Suprapubic skin (tissue), 4 donors: ENCODE measurements at regions not wholly inside any gene's neighbourhood (a gene's known extent, or its start where the extent isn't known, plus 50 kb on each side); places are given as distances from the start of the nearest gene placed in this dataset.

ENCODE experiments used
- DNase-seq, 2 donors: peaks; one replicate each; pipeline ENCODE4 v3.0.0-alpha.2; 2019; ENCODE audit warnings: low spot score in 2 of 2
- H3K27ac ChIP-seq: fragments of 200-600 bp; sonication (generic); one replicate; pipeline ENCODE4 v1.5.1; 2019
- H3K27me3 ChIP-seq: fragments of 200-600 bp; sonication (generic); one replicate; pipeline ENCODE4 v1.5.1; 2019
- H3K36me3 ChIP-seq: fragments of 200-600 bp; sonication (generic); one replicate; pipeline ENCODE4 v1.5.1; 2019
- H3K4me1 ChIP-seq: fragments of 200-600 bp; sonication (generic); one replicate; pipeline ENCODE4 v1.5.1; 2019
- H3K4me3 ChIP-seq: fragments of 200-600 bp; sonication (generic); one replicate; pipeline ENCODE4 v1.5.1; 2019; ENCODE audit warnings: mild to moderate bottlenecking
- H3K9me3 ChIP-seq: fragments of 200-600 bp; sonication (generic); one replicate; pipeline ENCODE4 v1.5.1; 2019
- CTCF ChIP-seq, 2 donors: fragments of 200-600 bp in 1 of 2; fragments of 450-650 bp in 1 of 2; sonication (generic) in 1 of 2; IDR thresholded peaks; one replicate each; pipeline ENCODE4 v1.5.1; 2016 to 2019; ENCODE audit warnings: antibody characterized with exemption in 2 of 2, mild to moderate bottlenecking in 1 of 2, moderate library complexity in 1 of 2
- EP300 ChIP-seq: sonication (generic); formaldehyde crosslinking; IDR thresholded peaks from one replicate; pipeline ENCODE4 v1.6.1; 2017; ENCODE audit warnings: antibody characterized with exemption
- POLR2A ChIP-seq, 2 donors: fragments of 450-650 bp; IDR thresholded peaks; one replicate each; pipeline ENCODE4 v1.6.1; 2017; ENCODE audit warnings: antibody characterized with exemption in 2 of 2, mild to moderate bottlenecking in 2 of 2, moderate library complexity in 2 of 2
- POLR2AphosphoS5 ChIP-seq, 3 donors: sonication (generic); formaldehyde crosslinking; IDR thresholded peaks; one replicate each; pipeline ENCODE4 v1.6.1; 2017; ENCODE audit warnings: antibody characterized with exemption in 3 of 3
- WGBS: methylation state at CpG from one replicate; pipeline ENCODE4 v1.1.5; 2018; 5-methylcytosine and 5-hydroxymethylcytosine counted together

DNA sequence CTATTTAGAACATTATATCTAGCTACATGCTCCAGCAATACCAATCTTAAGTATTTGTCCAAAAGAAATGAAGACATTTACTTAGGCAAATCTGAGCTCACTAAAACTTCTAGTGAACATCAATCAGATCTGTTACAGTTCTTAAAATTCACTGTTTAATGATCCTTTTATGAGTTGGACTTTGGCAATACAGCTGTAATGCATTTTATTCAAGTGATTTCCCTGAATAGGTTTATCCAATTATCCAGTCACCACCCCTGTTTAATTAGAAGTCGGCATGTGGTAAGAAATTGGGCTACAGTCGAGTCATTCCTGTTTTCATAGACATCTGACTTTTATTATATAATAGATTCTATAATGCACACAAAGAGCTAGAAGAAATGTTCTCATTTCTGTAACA is 1029.0 kb upstream of the TENM4 start:
- DNase-seq = no peak
- WGBS = 42% methylated on average over 2 of the region's 2 CpGs
- no peaks in the 10 kb centered on the region for H3K4me1 ChIP-seq
- TF ChIP-seq POLR2A (IDR thresholded peaks at IDR 0.05) = no peak
- TF ChIP-seq EP300 = no peak
- no peak for TF ChIP-seq CTCF (IDR thresholded peaks at IDR 0.05)
- no peak for TF ChIP-seq POLR2AphosphoS5 (IDR thresholded peaks at IDR 0.05)
- H3K9me3 ChIP-seq = no peaks in the 10 kb centered on the region
- H3K36me3 ChIP-seq = no peaks in the 10 kb centered on the region
- H3K27me3 ChIP-seq = no peaks in the 10 kb centered on the region
- no peak overlapping the region for H3K27ac ChIP-seq
- no peak overlapping the region for H3K4me3 ChIP-seq

GRCh38 chr11:80466570-80466969 is 1025.7 kb upstream of the TENM4 start:
- Histone ChIP-seq H3K27me3 (no peaks in the 10 kb centered on the region), H3K9me3 (no peaks in the 10 kb centered on the region), H3K27ac (no peak overlapping the region), H3K4me3 (no peak overlapping the region), H3K4me1 (no peaks in the 10 kb centered on the region), H3K36me3 (no peaks in the 10 kb centered on the region)
- WGBS = 74% methylated on average over 1 of the region's 1 CpG
- no peak for TF ChIP-seq EP300
- TF ChIP-seq POLR2A (IDR thresholded peaks at IDR 0.05) = no peak
- DNase-seq = no peak

DNA sequence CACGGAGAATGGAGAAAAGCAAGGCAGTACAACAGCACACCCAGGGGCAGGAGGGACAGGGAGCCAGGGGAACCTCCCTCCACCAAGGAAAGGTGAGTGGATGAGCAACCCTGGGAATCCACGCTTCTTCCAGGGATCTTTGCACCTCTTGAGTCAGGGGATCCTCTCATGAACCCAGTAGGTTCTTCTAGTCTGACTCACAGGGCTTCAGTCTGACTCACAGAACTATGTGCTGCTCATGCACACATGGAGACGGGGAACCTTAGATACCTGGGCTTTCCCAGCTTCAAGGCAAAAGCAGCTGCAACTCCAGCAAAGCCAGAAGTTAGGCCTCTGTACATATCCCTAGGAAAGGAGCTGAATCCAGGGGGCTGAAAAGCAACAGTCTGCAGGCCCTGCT is 1021.4 kb upstream of the TENM4 start:
- no peak for TF ChIP-seq POLR2A (IDR thresholded peaks at IDR 0.05)
- no peak for TF ChIP-seq POLR2AphosphoS5 (IDR thresholded peaks at IDR 0.05)
- no peak for TF ChIP-seq EP300
- TF ChIP-seq CTCF (IDR thresholded peaks at IDR 0.05) = no peak
- H3K4me1 ChIP-seq = no peaks in the 10 kb centered on the region
- no peaks in the 10 kb centered on the region for H3K27me3 ChIP-seq
- H3K36me3 ChIP-seq = no peaks in the 10 kb centered on the region
- no peak overlapping the region for H3K4me3 ChIP-seq
- 97% methylated on average over 3 of the region's 3 CpGs for WGBS
- DNase-seq = no peak
- no peaks in the 10 kb centered on the region for H3K9me3 ChIP-seq
- no peak overlapping the region for H3K27ac ChIP-seq

GRCh38 chr11:80458376-80458775 is 1017.5 kb upstream of the TENM4 start:
- WGBS = 55% methylated on average over 3 of the region's 3 CpGs
- Histone ChIP-seq H3K4me1 (no peaks in the 10 kb centered on the region), H3K27me3 (no peaks in the 10 kb centered on the region), H3K9me3 (no peaks in the 10 kb centered on the region), H3K27ac (no peak overlapping the region), H3K4me3 (no peak overlapping the region), H3K36me3 (no peaks in the 10 kb centered on the region)
- TF ChIP-seq EP300 (no peak), POLR2AphosphoS5 (IDR thresholded peaks at IDR 0.05) (no peak), CTCF (IDR thresholded peaks at IDR 0.05) (no peak), POLR2A (IDR thresholded peaks at IDR 0.05) (no peak)
- DNase-seq = no peak

GRCh38 chr11:80457823-80458222 is 1017.0 kb upstream of the TENM4 start:
- Histone ChIP-seq H3K36me3 (no peaks in the 10 kb centered on the region), H3K9me3 (no peaks in the 10 kb centered on the region)
- TF ChIP-seq POLR2A (IDR thresholded peaks at IDR 0.05) (no peak), CTCF (IDR thresholded peaks at IDR 0.05) (no peak), POLR2AphosphoS5 (IDR thresholded peaks at IDR 0.05) (no peak)

GRCh38 chr11:80455818-80456217 is 1015.0 kb upstream of the TENM4 start:
- Histone ChIP-seq H3K9me3 (no peaks in the 10 kb centered on the region), H3K27me3 (no peaks in the 10 kb centered on the region), H3K36me3 (no peaks in the 10 kb centered on the region), H3K27ac (no peak overlapping the region), H3K4me3 (no peak overlapping the region), H3K4me1 (no peaks in the 10 kb centered on the region)
- 41% methylated on average over 1 of the region's 1 CpG for WGBS
- no peak for TF ChIP-seq POLR2AphosphoS5 (IDR thresholded peaks at IDR 0.05)
- no peak for TF ChIP-seq EP300
- TF ChIP-seq CTCF (IDR thresholded peaks at IDR 0.05) = no peak
- no peak for TF ChIP-seq POLR2A (IDR thresholded peaks at IDR 0.05)
- DNase-seq = no peak

More at GRCh38 chr11:80457823-80458222, 1017.0 kb upstream of the TENM4 start:
- DNase-seq = no peak
- Histone ChIP-seq H3K4me1 (no peaks in the 10 kb centered on the region), H3K27me3 (no peaks in the 10 kb centered on the region), H3K4me3 (no peak overlapping the region), H3K27ac (no peak overlapping the region)
- 81% methylated on average over 2 of the region's 2 CpGs for WGBS
